OCI-M1 (cell line): ENCODE measurements at regions not wholly inside any gene's neighbourhood (a gene's known extent, or its start where the extent isn't known, plus 50 kb on each side); places are given as distances from the start of the nearest gene placed in this dataset.
"Not testable (repeated sequence)": the region's sequence is repeated elsewhere in the genome, so short reads cannot be mapped to it uniquely, and the experiment has no call there.

Source experiments
- DNase-seq: peaks from one replicate; lab custom pipeline; 2025; lab: John Stamatoyannopoulos, UW

GRCh38 chr2:234406085-234406484, 90.8 kb downstream of the ARL4C start:
- peak; percentile 0 for DNase-seq

- DNase-seq: no peak
These were observed 91.4 kb downstream of the ARL4C start for GRCh38 chr2:234405462-234405861.

GRCh38 chr2:234404957-234405356, 91.9 kb downstream of the ARL4C start:
- no peak for DNase-seq

GRCh38 chr2:234403751-234404150, 93.1 kb downstream of the ARL4C start:
- DNase-seq: no peak

GRCh38 chr2:234403074-234403473, 93.8 kb downstream of the ARL4C start:
- no peak for DNase-seq

GRCh38 chr2:234401426-234401825, 95.5 kb downstream of the ARL4C start:
- no peak for DNase-seq

GRCh38 chr2:234399451-234400246, 97.2 kb downstream of the ARL4C start:
- no peak for DNase-seq

GRCh38 chr2:234398531-234398930, 98.3 kb downstream of the ARL4C start:
- no peak for DNase-seq

- DNase-seq: no peak
These were observed 100.9 kb downstream of the ARL4C start for GRCh38 chr2:234395891-234396420.

GRCh38 chr2:234394450-234394849, 102.4 kb downstream of the ARL4C start:
- DNase-seq: no peak

- DNase-seq: no peak
These were observed 103.5 kb downstream of the ARL4C start for GRCh38 chr2:234393354-234393753.

- DNase-seq: no peak
These were observed 104.8 kb downstream of the ARL4C start for GRCh38 chr2:234392041-234392615.

- DNase-seq: no peak
These were observed 105.3 kb downstream of the ARL4C start for GRCh38 chr2:234391625-234392024.

- DNase-seq: not testable (repeated sequence)
These were observed 107.2 kb downstream of the ARL4C start for GRCh38 chr2:234389661-234390060.

- no peak for DNase-seq
These were observed 108.3 kb downstream of the ARL4C start for GRCh38 chr2:234388591-234388990.

GRCh38 chr2:234386971-234387370, 109.9 kb downstream of the ARL4C start:
- no peak for DNase-seq

- DNase-seq: no peak
These were observed 114.8 kb downstream of the ARL4C start for GRCh38 chr2:234382131-234382530.

GRCh38 chr2:234378958-234379357, 117.9 kb downstream of the ARL4C start:
- not testable (repeated sequence) for DNase-seq

- DNase-seq: peak; percentile 9
These were observed 118.4 kb downstream of the ARL4C start for GRCh38 chr2:234378440-234378839.

GRCh38 chr2:234377761-234378391, 119.0 kb downstream of the ARL4C start:
- no peak for DNase-seq

- no peak for DNase-seq
These were observed 120.7 kb downstream of the ARL4C start for GRCh38 chr2:234376229-234376628.

- no peak for DNase-seq
These were observed 121.6 kb downstream of the ARL4C start for GRCh38 chr2:234375176-234375880.
